ENCODE measurements at regions not wholly inside any gene's neighbourhood (a gene's known extent, or its start where the extent isn't known, plus 50 kb on each side); places are given as distances from the start of the nearest gene placed in this dataset.

DNA sequence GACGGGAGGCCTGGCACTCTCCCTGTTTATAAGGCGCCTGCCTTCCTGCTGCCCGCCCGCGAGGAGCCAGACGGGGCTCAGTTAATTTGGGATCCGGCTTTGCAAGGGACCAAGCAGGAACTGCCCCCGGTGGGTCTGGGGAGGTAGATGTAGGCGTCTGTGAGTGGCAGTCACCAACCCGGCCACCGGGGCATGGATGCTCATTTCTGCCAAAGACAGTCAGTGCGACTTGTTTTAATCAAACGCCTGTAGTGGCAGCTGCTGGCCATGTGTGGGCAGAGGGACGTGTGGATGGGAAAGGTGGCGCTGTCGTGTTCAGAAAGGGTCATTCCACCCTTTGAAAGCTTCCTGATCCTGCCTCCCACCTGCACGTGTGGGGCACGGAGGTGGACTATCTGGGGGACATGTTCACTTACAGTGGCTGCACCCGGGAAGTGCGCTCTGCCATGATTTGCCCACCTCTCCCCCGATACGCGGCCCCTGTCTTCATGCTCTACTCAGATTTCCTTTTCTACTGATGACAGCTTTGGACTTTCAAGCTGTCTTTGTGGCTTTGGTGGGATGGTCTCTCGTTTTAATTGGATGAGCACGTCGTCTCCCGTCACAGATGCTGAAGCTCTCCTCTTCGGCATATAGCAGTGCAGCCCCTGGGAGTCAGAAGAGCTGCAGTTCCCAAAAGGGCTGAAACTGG, 60.3 kb upstream of the CIBAR2 start (continued):
- peak; percentile 57; the same call in 1 of the 2 replicates for TF ChIP-seq ZNF782 (CRISPR knock-in tag; IDR thresholded peaks at IDR 0.05; ENCODE audit: borderline replicate concordance)
- TF ChIP-seq SAP130 (CRISPR knock-in tag; IDR thresholded peaks at IDR 0.05; ENCODE audit: low read depth): peak; percentile 74
- peak; percentile 46; the same call in 1 of the 2 replicates for TF ChIP-seq ZBTB26 (CRISPR knock-in tag; IDR thresholded peaks at IDR 0.05; ENCODE audit: borderline replicate concordance)
- TF ChIP-seq LCORL (IDR thresholded peaks at IDR 0.05): no peak
- TF ChIP-seq LCORL (CRISPR knock-in tag; IDR thresholded peaks at IDR 0.05): peak; percentile 84; the same call in 1 of the 2 replicates
- TF ChIP-seq FOSL2 (CRISPR knock-in tag; IDR thresholded peaks at IDR 0.05): 0 out of 2 replicates have a peak, but pooled peaks have one; percentile 14
- peak; percentile 25 for TF ChIP-seq ASH2L (IDR thresholded peaks at IDR 0.05; ENCODE audit: insufficient read length, low read depth, low read length)
- 0 out of 2 replicates have a peak, but pooled peaks have one; percentile 28 for TF ChIP-seq ESRRA (CRISPR knock-in tag; IDR thresholded peaks at IDR 0.05; ENCODE audit: low read depth)
- TF ChIP-seq TOPORS (CRISPR knock-in tag; IDR thresholded peaks at IDR 0.05): no peak
- peak; percentile 51; the same call in 1 of the 2 replicates for TF ChIP-seq KDM2A (CRISPR knock-in tag; IDR thresholded peaks at IDR 0.05; ENCODE audit: borderline replicate concordance, low read depth)
- 0 out of 2 replicates have a peak, but pooled peaks have one; percentile 56 for TF ChIP-seq ZNF296 (CRISPR knock-in tag; conservative IDR thresholded peaks at IDR 0.05)
- TF ChIP-seq MYC (CRISPR knock-in tag; IDR thresholded peaks at IDR 0.05; ENCODE audit: borderline replicate concordance): peak; percentile 72; the same call in 1 of the 2 replicates
- peak; percentile 26; the same call in 1 of the 2 replicates for TF ChIP-seq MED1 (CRISPR knock-in tag; IDR thresholded peaks at IDR 0.05)
- TF ChIP-seq ZNF292 (CRISPR knock-in tag; IDR thresholded peaks at IDR 0.05; ENCODE audit: borderline replicate concordance, low read depth): peak; percentile 54; the same call in 1 of the 2 replicates
- TF ChIP-seq E2F5 (CRISPR knock-in tag; conservative IDR thresholded peaks at IDR 0.05): no peak
- peak in 1 of 2 experiments; percentile 36; a peak in 1 of 4 replicates for TF ChIP-seq KLF16 (CRISPR knock-in tag; IDR thresholded peaks at IDR 0.05)
- no peak for TF ChIP-seq ZNF207 (IDR thresholded peaks at IDR 0.05; ENCODE audit: borderline replicate concordance)
- TF ChIP-seq EHMT2 (IDR thresholded peaks at IDR 0.05; ENCODE audit: borderline replicate concordance, low read depth, low read length): no peak
- 0 out of 2 replicates have a peak, but pooled peaks have one; percentile 28 for TF ChIP-seq ZNF777 (CRISPR knock-in tag; IDR thresholded peaks at IDR 0.05)
- peak; percentile 8 for TF ChIP-seq SRSF1 (optimal IDR thresholded peaks at IDR 0.05; ENCODE audit: low read depth, low read length)
- no peak for TF ChIP-seq TBX3 (IDR thresholded peaks at IDR 0.05; ENCODE audit: borderline replicate concordance)
- TF ChIP-seq MTA1 (CRISPR knock-in tag; IDR thresholded peaks at IDR 0.05; ENCODE audit: borderline replicate concordance): peak; percentile 84; the same call in 1 of the 2 replicates
- peak; percentile 36 for TF ChIP-seq RARA (CRISPR knock-in tag; IDR thresholded peaks at IDR 0.05)
- TF ChIP-seq ZNF605 (CRISPR knock-in tag; IDR thresholded peaks at IDR 0.05): peak; percentile 91
- TF ChIP-seq SIN3A (IDR thresholded peaks at IDR 0.05; ENCODE audit: borderline replicate concordance, low read depth, low read length): peak; percentile 60; the same call in 1 of the 2 replicates
- TF ChIP-seq ZNF34 (CRISPR knock-in tag; IDR thresholded peaks at IDR 0.05; ENCODE audit: borderline replicate concordance): peak; percentile 61; the same call in 1 of the 2 replicates
- peak; percentile 47 for TF ChIP-seq HNRNPH1 (optimal IDR thresholded peaks at IDR 0.05; ENCODE audit: low read depth, low read length)
- no peak for TF ChIP-seq HOXD1 (CRISPR knock-in tag; IDR thresholded peaks at IDR 0.05)
- peak; percentile 63 for TF ChIP-seq CBX1 (IDR thresholded peaks at IDR 0.05; ENCODE audit: low read depth)
- no peak for TF ChIP-seq PITX1 (CRISPR knock-in tag; IDR thresholded peaks at IDR 0.05)
- TF ChIP-seq ZMYM4 (CRISPR knock-in tag; IDR thresholded peaks at IDR 0.05): 0 out of 2 replicates have a peak, but pooled peaks have one; percentile 35
